SU-DHL-6 (cell line): ENCODE measurements at regions not wholly inside any gene's neighbourhood (a gene's known extent, or its start where the extent isn't known, plus 50 kb on each side); places are given as distances from the start of the nearest gene placed in this dataset.

Experiments
- CTCF ChIP-seq: fragments of 200-600 bp; sonication (generic); IDR thresholded peaks from one replicate; pipeline ENCODE4 v1.5.1; 2017; ENCODE audit warnings: antibody characterized with exemption, mild to moderate bottlenecking, low read length, moderate library complexity; ENCODE audit not compliant: insufficient read depth, poor library complexity, severe bottlenecking
- EZH2phosphoT487 ChIP-seq: fragments of 200-600 bp; sonication (generic), shearing (Covaris generic); conservative IDR thresholded peaks from 2 replicates; pipeline ENCODE4 v1.6.1; 2018; ENCODE audit warnings: mild to moderate bottlenecking, antibody characterized with exemption, low read length, moderate library complexity, mixed read lengths

- TF ChIP-seq CTCF (no peak), EZH2phosphoT487 (no peak)
These were observed 123.7 kb upstream of the MCTP2 start for GRCh38 chr15:94107652-94108051.
